ENCODE measurements at regions not wholly inside any gene's neighbourhood (a gene's known extent, or its start where the extent isn't known, plus 50 kb on each side); places are given as distances from the start of the nearest gene placed in this dataset.

DNA sequence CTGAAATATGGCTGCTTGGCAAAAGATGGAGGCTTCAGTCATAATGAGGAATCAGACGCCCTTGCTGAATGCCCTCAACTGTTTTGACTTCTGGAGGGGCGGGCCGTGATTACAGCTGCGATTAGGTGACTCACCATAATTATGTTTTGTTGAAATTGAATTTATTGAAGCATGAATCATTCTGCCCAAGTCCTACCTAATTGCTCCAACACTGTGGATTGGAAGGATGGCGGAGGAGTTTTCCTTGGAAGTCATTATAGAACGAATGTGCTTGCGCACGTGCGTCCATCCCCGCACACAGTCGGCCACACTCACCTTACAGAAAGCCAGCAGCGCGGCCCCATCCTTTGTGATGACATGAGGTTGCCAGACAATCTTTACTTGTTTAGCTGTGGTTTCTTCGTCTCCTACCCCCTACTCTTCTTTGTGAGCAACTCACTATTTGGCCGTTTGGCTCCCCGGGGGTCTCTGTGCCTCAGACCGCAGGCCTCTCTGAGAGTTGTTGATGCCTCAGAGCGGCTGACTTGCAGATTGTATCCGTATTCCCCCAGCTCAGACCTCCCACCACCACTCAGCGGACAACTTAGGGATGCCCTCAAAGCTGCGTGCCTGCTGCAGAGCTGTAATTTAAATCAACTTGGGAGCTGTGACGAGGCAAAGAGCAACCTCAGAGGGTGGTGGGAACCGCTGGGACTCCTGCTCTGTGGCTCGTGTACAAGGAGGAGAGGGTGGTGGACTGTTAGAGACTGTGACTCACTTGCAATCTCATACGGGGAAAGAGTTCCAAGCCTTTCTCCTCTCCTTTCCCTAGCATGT is 513.4 kb downstream of the TNS1 start:
- TF ChIP-seq, protein P1, sequence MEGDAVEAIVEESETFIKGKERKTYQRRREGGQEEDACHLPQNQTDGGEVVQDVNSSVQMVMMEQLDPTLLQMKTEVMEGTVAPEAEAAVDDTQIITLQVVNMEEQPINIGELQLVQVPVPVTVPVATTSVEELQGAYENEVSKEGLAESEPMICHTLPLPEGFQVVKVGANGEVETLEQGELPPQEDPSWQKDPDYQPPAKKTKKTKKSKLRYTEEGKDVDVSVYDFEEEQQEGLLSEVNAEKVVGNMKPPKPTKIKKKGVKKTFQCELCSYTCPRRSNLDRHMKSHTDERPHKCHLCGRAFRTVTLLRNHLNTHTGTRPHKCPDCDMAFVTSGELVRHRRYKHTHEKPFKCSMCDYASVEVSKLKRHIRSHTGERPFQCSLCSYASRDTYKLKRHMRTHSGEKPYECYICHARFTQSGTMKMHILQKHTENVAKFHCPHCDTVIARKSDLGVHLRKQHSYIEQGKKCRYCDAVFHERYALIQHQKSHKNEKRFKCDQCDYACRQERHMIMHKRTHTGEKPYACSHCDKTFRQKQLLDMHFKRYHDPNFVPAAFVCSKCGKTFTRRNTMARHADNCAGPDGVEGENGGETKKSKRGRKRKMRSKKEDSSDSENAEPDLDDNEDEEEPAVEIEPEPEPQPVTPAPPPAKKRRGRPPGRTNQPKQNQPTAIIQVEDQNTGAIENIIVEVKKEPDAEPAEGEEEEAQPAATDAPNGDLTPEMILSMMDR (IDR thresholded peaks at IDR 0.05; ENCODE audit: low read depth, low read length) = no peak
- H3K4me3 ChIP-seq (ENCODE audit: low read depth, low read length) = no peak overlapping the region

- no peak overlapping the region for H3K4me3 ChIP-seq (ENCODE audit: low read depth, low read length)
- TF ChIP-seq, protein P1 (IDR thresholded peaks at IDR 0.05; ENCODE audit: low read depth, low read length) = no peak
Observed at GRCh38 chr2:217484046-217484445, 518.7 kb downstream of the TNS1 start.

DNA sequence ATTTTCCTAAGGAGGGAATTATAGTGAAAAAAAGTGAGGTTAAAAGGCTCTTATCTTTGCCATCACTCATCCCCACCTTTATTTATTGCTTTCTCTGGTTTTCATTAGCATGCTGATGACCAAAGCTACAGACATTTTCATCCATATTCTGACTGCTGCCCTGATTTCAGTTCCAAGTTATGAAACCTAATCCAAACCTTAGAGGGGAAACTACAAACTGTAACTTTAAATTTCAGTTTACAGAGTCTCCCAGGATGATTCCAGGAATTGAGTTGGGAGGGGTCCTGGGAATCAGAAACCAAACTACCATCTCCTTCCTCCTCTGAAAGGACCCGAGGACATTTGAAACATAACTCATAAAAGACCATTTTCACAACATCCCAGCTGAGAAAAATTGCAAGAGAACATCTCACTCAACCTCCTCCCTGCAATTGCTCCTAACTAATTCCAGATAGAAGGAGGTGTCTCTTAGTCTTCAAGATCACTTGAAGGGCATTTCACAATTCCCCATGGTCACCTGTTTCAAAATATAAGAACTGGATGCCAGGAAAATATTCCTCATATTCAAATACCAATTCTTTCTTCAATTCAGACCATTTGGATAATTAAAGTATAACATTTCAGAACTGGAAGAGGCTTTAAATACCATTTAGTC is 520.6 kb downstream of the TNS1 start:
- no peak overlapping the region for H3K4me3 ChIP-seq (ENCODE audit: low read depth, low read length)
- TF ChIP-seq, protein P1 (IDR thresholded peaks at IDR 0.05; ENCODE audit: low read depth, low read length) = no peak

GRCh38 chr2:217481577-217481976 is 521.2 kb downstream of the TNS1 start:
- TF ChIP-seq, protein P1 (IDR thresholded peaks at IDR 0.05; ENCODE audit: low read depth, low read length) = no peak
- no peak overlapping the region for H3K4me3 ChIP-seq (ENCODE audit: low read depth, low read length)

- TF ChIP-seq, protein P1 (IDR thresholded peaks at IDR 0.05; ENCODE audit: low read depth, low read length) = no peak
Observed at GRCh38 chr2:217479566-217479965, 523.2 kb downstream of the TNS1 start.

GRCh38 chr2:217478831-217479455 is 523.9 kb downstream of the TNS1 start:
- no peak overlapping the region for H3K4me3 ChIP-seq (ENCODE audit: low read depth, low read length)
- TF ChIP-seq, protein P1 (IDR thresholded peaks at IDR 0.05; ENCODE audit: low read depth, low read length) = no peak

More at GRCh38 chr2:217479566-217479965, 523.2 kb downstream of the TNS1 start:
- no peak overlapping the region for H3K4me3 ChIP-seq (ENCODE audit: low read depth, low read length)

DNA sequence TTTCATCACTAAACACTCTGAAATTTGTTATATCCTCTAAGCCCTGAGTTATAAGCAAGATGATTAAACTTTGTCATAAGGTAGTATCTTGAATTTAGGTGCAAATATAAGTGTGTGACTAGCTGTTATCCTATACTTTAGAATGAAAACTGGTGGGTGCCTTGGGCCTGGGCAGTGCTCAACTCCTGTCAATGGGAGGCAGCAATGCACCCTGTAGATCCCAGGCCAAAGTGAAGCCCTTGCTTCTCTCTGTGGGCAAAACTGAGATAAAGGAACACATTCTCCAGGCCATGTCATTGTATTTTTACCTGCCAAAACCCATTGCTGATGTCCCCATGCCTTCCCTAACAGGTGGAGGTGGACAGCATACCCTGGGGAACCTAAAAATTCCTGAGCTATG is 525.2 kb downstream of the TNS1 start:
- TF ChIP-seq, protein P1 (IDR thresholded peaks at IDR 0.05; ENCODE audit: low read depth, low read length) = no peak
- H3K4me3 ChIP-seq (ENCODE audit: low read depth, low read length) = no peak overlapping the region

Data from WI38 (cell line).